ENCODE measurements at regions not wholly inside any gene's neighbourhood (a gene's known extent, or its start where the extent isn't known, plus 50 kb on each side); places are given as distances from the start of the nearest gene placed in this dataset.

DNA sequence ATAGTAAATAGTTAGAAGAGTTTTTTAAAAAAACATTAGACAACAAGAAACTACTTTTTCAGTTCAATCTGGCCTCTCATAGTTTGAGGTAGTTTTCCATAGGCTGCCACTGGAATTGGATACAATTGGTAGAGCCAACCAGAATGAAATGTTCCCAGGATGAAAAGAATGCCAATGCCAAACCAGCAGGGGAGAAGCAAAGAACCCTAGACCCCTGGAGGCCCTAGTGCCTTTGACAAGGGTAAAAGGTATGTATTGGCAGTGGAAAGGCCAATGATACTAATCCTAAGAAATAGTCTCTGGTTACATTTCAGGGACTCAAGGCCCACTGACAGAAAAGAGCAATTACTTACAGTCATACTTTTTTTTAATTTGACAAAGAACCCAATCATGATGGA lies 77.4 kb upstream of the SEM1 start:
- H3K36me3 ChIP-seq (ENCODE audit: low read depth) = no peaks in the 10 kb centered on the region
- no peaks in the 10 kb centered on the region for H3K9me3 ChIP-seq (ENCODE audit: severe bottlenecking)
- DNase-seq (ENCODE audit: low spot score) = no peak
- ATAC-seq (ENCODE audit: low read depth) = no peak
- H3K4me3 ChIP-seq (ENCODE audit: severe bottlenecking) = no peak overlapping the region
- TF ChIP-seq, protein P1, sequence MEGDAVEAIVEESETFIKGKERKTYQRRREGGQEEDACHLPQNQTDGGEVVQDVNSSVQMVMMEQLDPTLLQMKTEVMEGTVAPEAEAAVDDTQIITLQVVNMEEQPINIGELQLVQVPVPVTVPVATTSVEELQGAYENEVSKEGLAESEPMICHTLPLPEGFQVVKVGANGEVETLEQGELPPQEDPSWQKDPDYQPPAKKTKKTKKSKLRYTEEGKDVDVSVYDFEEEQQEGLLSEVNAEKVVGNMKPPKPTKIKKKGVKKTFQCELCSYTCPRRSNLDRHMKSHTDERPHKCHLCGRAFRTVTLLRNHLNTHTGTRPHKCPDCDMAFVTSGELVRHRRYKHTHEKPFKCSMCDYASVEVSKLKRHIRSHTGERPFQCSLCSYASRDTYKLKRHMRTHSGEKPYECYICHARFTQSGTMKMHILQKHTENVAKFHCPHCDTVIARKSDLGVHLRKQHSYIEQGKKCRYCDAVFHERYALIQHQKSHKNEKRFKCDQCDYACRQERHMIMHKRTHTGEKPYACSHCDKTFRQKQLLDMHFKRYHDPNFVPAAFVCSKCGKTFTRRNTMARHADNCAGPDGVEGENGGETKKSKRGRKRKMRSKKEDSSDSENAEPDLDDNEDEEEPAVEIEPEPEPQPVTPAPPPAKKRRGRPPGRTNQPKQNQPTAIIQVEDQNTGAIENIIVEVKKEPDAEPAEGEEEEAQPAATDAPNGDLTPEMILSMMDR (IDR thresholded peaks at IDR 0.05; ENCODE audit: poor library complexity, severe bottlenecking) = no peak
- no peaks in the 10 kb centered on the region for H3K27me3 ChIP-seq (ENCODE audit: insufficient read depth, poor library complexity, severe bottlenecking)
- H3K4me1 ChIP-seq (ENCODE audit: insufficient read depth, poor library complexity, severe bottlenecking) = no peaks in the 10 kb centered on the region
- H3K27ac ChIP-seq (ENCODE audit: poor library complexity, severe bottlenecking) = no peak overlapping the region

DNA sequence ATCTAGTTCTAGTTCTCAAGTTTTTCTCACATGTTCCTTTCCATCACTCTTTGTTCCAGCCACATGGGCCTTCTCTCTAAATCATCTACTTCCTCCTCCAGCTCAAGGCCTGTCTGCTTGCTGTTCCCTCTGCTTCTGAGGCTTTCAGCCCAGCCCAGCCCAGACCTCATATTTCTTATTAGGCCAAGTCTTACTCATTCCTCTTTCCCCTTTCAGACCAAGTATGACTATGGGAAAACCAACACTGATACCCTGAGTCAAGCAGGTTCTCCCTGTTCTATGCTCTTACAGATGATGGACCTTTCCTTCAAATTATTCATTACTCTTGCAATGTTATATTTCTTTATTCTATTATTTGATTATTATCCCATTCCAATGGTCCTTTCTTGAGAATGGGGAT lies 80.3 kb upstream of the SEM1 start:
- Histone ChIP-seq H3K4me3 (ENCODE audit: severe bottlenecking) (no peak overlapping the region), H3K4me1 (ENCODE audit: insufficient read depth, poor library complexity, severe bottlenecking) (no peaks in the 10 kb centered on the region), H3K9me3 (ENCODE audit: severe bottlenecking) (no peaks in the 10 kb centered on the region), H3K36me3 (ENCODE audit: low read depth) (no peaks in the 10 kb centered on the region), H3K27me3 (ENCODE audit: insufficient read depth, poor library complexity, severe bottlenecking) (no peaks in the 10 kb centered on the region), H3K27ac (ENCODE audit: poor library complexity, severe bottlenecking) (no peak overlapping the region)
- no peak for DNase-seq (ENCODE audit: low spot score)
- no peak for ATAC-seq (ENCODE audit: low read depth)
- TF ChIP-seq, protein P1 (IDR thresholded peaks at IDR 0.05; ENCODE audit: poor library complexity, severe bottlenecking) = no peak

DNA sequence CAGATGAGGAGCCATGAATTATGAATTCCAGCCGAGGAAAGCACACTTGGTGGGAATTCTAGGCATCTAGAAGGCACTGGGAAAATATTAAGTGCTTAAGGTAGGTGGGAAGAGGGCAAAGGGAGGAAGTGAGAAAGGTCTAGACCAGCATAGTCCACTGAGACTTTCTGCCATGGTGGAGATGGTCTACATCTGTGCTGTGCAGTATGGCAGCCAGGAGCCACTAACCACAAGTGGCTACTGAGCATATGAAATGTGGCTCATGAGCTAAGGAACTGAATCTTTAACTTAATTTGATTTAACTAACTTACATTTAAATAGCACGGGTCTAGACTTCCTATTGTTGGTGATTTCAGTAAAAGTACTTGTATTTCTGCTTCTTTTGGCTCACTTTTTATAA lies 82.5 kb upstream of the SEM1 start:
- Histone ChIP-seq H3K27ac (ENCODE audit: poor library complexity, severe bottlenecking) (no peak overlapping the region), H3K4me3 (ENCODE audit: severe bottlenecking) (no peak overlapping the region), H3K27me3 (ENCODE audit: insufficient read depth, poor library complexity, severe bottlenecking) (no peaks in the 10 kb centered on the region), H3K36me3 (ENCODE audit: low read depth) (no peaks in the 10 kb centered on the region), H3K4me1 (ENCODE audit: insufficient read depth, poor library complexity, severe bottlenecking) (no peaks in the 10 kb centered on the region), H3K9me3 (ENCODE audit: severe bottlenecking) (no peaks in the 10 kb centered on the region)
- DNase-seq (ENCODE audit: low spot score) (no peak), ATAC-seq (ENCODE audit: low read depth) (no peak)
- TF ChIP-seq, protein P1 (IDR thresholded peaks at IDR 0.05; ENCODE audit: poor library complexity, severe bottlenecking) = no peak

DNA sequence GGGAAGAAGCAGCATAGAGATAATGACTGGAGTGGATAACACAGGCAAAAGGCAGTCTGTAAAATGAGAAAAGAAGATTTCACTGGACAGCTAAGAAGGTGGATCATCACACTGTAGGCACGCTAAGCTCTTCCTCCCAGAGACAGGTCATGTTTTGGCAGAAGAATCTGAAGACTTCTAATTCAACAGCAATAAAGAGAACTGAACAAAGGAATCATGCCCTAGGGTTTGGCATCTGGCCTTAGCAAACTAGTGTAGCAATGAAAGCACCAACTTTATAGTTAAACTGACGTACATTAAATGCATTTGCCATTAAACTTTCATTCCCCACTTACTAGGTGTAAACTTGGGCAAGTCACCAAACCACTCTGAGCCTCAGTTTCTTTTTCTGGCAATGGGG lies 84.4 kb upstream of the SEM1 start:
- TF ChIP-seq, protein P1 (IDR thresholded peaks at IDR 0.05; ENCODE audit: poor library complexity, severe bottlenecking) = no peak
- no peak overlapping the region for H3K4me3 ChIP-seq (ENCODE audit: severe bottlenecking)
- ATAC-seq (ENCODE audit: low read depth) = no peak
- H3K27me3 ChIP-seq (ENCODE audit: insufficient read depth, poor library complexity, severe bottlenecking) = no peaks in the 10 kb centered on the region
- no peaks in the 10 kb centered on the region for H3K4me1 ChIP-seq (ENCODE audit: insufficient read depth, poor library complexity, severe bottlenecking)
- H3K36me3 ChIP-seq (ENCODE audit: low read depth) = no peaks in the 10 kb centered on the region
- DNase-seq (ENCODE audit: low spot score) = no peak
- no peaks in the 10 kb centered on the region for H3K9me3 ChIP-seq (ENCODE audit: severe bottlenecking)
- no peak overlapping the region for H3K27ac ChIP-seq (ENCODE audit: poor library complexity, severe bottlenecking)

DNA sequence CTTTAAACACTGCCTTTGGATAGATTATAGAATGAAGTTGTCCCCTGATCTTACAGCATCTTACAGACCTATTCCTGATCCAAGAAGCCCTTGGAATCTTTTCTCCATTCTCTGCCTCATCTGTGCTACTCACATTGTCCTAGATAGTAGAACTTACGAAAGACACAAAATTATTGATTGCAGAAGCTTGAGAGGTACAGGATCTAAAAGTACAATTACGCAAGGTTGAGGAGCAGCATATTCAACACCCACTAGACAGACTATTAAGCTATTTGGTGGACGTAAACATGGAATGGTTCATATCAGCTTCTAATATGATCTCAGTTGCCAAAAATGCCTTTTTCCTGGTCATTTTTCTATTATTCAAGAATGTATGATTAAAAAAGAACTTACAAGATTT lies 90.5 kb upstream of the SEM1 start:
- Histone ChIP-seq H3K36me3 (ENCODE audit: low read depth) (no peaks in the 10 kb centered on the region), H3K27ac (ENCODE audit: poor library complexity, severe bottlenecking) (no peak overlapping the region), H3K27me3 (ENCODE audit: insufficient read depth, poor library complexity, severe bottlenecking) (peaks cover 12% of the 10 kb centered on the region), H3K4me1 (ENCODE audit: insufficient read depth, poor library complexity, severe bottlenecking) (no peaks in the 10 kb centered on the region), H3K9me3 (ENCODE audit: severe bottlenecking) (no peaks in the 10 kb centered on the region), H3K4me3 (ENCODE audit: severe bottlenecking) (no peak overlapping the region)
- TF ChIP-seq, protein P1 (IDR thresholded peaks at IDR 0.05; ENCODE audit: poor library complexity, severe bottlenecking) = no peak
- DNase-seq (ENCODE audit: low spot score) (no peak), ATAC-seq (ENCODE audit: low read depth) (no peak)
